Muscle layer of colon (tissue), 2 donors: ENCODE measurements at regions not wholly inside any gene's neighbourhood (a gene's known extent, or its start where the extent isn't known, plus 50 kb on each side); places are given as distances from the start of the nearest gene placed in this dataset.

ENCODE experiments used
- H3K27ac ChIP-seq: one replicate; pipeline ENCODE4 v1.7.0; 2013; ENCODE audit warnings: low read depth, mild to moderate bottlenecking, low read length, moderate library complexity
- H3K27me3 ChIP-seq, 2 donors: one replicate each; pipeline ENCODE4 v1.7.0; 2013; ENCODE audit warnings: low read length in 2 of 2, mild to moderate bottlenecking in 2 of 2; ENCODE audit not compliant: insufficient read depth in 2 of 2, control insufficient read depth in 1 of 2
- H3K36me3 ChIP-seq: one replicate; pipeline ENCODE4 v1.7.0; 2013; ENCODE audit warnings: mild to moderate bottlenecking, low read length; ENCODE audit not compliant: insufficient read depth
- H3K4me1 ChIP-seq: one replicate; pipeline ENCODE4 v1.7.0; 2013; ENCODE audit warnings: mild to moderate bottlenecking, low read length; ENCODE audit not compliant: insufficient read depth
- H3K4me3 ChIP-seq, 2 donors: one replicate each; pipeline ENCODE4 v1.7.0; 2013; ENCODE audit warnings: low read length in 2 of 2, low read depth in 1 of 2, mild to moderate bottlenecking in 1 of 2, moderate library complexity in 1 of 2
- H3K9ac ChIP-seq: one replicate; pipeline ENCODE4 v1.7.0; 2013; ENCODE audit warnings: low read length
- H3K9me3 ChIP-seq: one replicate; pipeline ENCODE4 v1.7.0; 2013; ENCODE audit warnings: mild to moderate bottlenecking, low read length
- donor health status: abdominal sarcoma.
- donor health status: Adenocarcinoma of cecum.

DNA sequence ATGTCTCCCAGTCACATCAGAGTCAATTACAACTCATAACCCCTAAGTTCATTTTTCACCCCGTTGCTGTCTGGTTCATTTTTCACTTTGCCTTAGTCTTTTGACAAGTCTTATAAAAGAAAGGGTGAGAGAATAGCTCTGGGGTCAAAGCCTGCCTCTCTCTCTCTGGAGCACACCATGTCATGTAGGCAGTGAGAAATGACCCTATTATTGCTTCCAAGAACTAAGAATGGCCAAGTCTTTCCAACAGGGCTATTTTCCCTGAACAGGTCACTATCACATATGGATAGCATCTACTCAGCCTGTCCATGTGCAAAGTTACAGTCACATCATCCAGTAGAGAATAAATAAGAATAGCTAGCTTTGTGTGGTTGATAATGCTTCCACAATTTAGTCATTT is 655.5 kb upstream of the LRRC4C start:
- H3K27ac ChIP-seq, result no peak overlapping the region
- no peaks in the 10 kb centered on the region for H3K36me3 ChIP-seq
- no peaks in the 10 kb centered on the region for H3K27me3 ChIP-seq

DNA sequence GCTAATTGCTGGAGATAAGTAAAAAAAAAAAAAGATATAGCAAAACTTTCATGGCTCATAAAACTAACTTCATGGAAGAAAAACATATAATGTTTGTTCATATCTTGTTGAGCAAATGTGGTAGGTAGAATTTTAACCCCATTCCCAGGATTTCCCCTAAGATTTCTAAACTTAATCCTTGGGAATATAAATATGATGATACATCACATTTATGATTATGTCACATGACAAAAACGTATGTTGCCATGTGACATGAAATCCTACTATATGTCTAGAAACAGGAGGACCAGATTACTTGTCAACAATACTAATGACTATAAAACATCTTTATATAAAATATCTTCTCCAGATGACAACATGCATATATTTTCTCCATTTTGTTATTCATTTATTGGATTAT is 679.0 kb upstream of the LRRC4C start:
- H3K9ac ChIP-seq, result no peak overlapping the region
- no peak overlapping the region for H3K4me3 ChIP-seq
- H3K4me1 ChIP-seq, result no peaks in the 10 kb centered on the region
- H3K27ac ChIP-seq, result no peak overlapping the region
- no peaks in the 10 kb centered on the region for H3K36me3 ChIP-seq
- H3K9me3 ChIP-seq, result no peaks in the 10 kb centered on the region
- no peaks in the 10 kb centered on the region for H3K27me3 ChIP-seq

More for the DNA sequence above, 655.5 kb upstream of the LRRC4C start:
- Histone ChIP-seq H3K9ac (no peak overlapping the region), H3K4me3 (no peak overlapping the region), H3K9me3 (no peaks in the 10 kb centered on the region), H3K4me1 (no peaks in the 10 kb centered on the region)

DNA sequence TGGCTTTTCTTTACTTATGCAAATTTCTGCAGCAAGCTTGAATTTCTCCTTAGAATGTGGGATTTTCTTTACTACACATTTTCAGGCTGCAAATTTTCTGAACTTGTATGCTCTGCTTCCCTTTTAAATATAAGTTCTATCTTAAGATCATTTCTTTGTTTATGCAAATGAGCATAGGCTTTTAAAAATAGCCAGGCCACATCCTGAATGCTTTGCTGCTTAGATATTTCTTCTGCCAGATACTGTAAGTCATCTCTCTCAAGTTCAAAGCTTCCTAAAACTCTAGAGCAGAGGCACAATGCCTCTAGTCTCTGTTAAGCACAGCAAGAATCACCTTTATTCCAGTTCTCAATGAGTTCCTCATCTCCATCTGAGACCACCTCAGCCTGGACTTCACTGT is 685.9 kb upstream of the LRRC4C start:
- H3K4me1 ChIP-seq, result no peaks in the 10 kb centered on the region
- no peaks in the 10 kb centered on the region for H3K9me3 ChIP-seq
- no peaks in the 10 kb centered on the region for H3K27me3 ChIP-seq
- no peak overlapping the region for H3K4me3 ChIP-seq
- no peak overlapping the region for H3K9ac ChIP-seq
- no peaks in the 10 kb centered on the region for H3K36me3 ChIP-seq
- no peak overlapping the region for H3K27ac ChIP-seq

DNA sequence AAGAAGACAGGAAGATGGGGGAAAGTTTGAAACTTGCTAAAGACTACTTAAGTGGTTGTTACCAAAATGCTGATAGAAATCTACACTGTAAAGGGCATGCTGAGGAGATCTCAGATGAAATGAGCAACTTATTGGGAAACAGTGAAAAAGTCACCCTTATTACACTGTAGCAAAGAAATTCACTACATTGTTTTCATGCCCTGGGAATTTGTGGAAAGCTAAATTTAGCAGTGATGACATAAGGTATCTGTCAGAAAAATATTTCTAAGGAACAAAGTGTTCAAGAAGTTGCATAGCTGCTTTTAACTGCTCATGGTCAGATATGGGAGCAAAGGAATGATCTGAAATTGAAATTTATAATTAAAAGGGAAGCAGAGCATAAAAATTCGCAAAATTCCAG is 702.4 kb upstream of the LRRC4C start:
- H3K9ac ChIP-seq, result no peak overlapping the region
- H3K9me3 ChIP-seq, result no peaks in the 10 kb centered on the region
- no peaks in the 10 kb centered on the region for H3K27me3 ChIP-seq
- H3K4me3 ChIP-seq, result no peak overlapping the region
- H3K27ac ChIP-seq, result no peak overlapping the region
- no peaks in the 10 kb centered on the region for H3K36me3 ChIP-seq
- no peaks in the 10 kb centered on the region for H3K4me1 ChIP-seq

DNA sequence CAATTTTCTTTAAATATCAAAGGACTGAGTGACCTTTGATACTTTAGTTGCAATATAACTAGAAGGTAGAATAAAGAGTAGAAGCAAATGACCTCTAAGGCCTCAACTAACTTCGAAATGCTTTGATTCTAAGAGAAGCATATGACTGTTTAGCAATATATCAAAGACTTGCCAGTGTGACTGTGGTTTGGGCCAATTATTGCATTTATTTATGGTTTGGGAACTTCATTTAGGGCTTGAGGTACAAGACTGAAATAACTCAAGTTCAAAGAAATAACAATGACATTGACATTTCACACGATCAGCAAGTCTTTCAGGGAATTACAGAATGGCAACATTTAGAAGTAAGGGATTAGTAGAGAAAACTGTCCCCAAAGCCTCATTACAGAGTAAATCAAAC is 709.7 kb upstream of the LRRC4C start:
- Histone ChIP-seq H3K9ac (no peak overlapping the region), H3K27ac (no peak overlapping the region), H3K4me3 (no peak overlapping the region), H3K27me3 (no peaks in the 10 kb centered on the region), H3K36me3 (no peaks in the 10 kb centered on the region), H3K4me1 (no peaks in the 10 kb centered on the region), H3K9me3 (no peaks in the 10 kb centered on the region)

DNA sequence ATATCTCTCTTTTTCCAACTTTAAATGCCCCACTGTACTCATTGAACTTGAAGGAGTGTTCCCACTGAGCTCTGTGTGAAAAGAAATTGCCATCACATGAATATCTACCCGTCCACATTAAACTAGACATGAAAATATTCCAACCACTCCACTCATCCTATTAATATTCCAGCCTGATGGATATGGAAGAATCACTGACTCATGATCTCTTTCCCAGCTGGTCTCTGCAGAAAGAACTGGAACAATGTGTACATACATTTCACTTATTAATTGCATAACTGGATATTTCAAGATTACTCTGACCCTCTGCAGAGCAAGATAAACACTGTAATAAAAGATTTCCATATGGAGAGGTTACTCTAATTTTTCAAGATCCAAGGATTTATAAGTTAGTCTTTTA is 711.1 kb upstream of the LRRC4C start:
- no peak overlapping the region for H3K27ac ChIP-seq

DNA sequence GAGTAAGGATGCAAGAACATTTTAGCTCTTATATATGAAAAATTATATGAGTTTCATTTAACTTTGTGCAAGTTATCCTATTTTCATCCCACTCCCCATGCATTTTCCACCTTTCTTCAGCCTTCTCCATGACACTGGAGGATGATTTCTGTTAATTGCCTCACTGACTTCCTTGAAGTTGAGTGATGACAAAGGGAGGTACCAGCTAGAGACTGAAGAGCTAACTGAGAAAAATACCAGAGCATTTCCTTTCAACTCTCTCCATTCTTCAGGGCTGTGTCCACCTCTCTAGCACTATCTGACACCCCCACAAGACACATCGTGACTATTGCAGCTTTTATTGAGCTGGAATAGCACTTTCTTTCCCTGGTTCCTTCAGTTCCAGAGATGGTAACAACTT is 711.6 kb upstream of the LRRC4C start:
- H3K4me1 ChIP-seq, result no peaks in the 10 kb centered on the region
- H3K27me3 ChIP-seq, result no peaks in the 10 kb centered on the region
- H3K9me3 ChIP-seq, result no peaks in the 10 kb centered on the region
- no peak overlapping the region for H3K9ac ChIP-seq
- no peak overlapping the region for H3K27ac ChIP-seq
- no peak overlapping the region for H3K4me3 ChIP-seq
- H3K36me3 ChIP-seq, result no peaks in the 10 kb centered on the region

More for the DNA sequence above, 711.1 kb upstream of the LRRC4C start:
- no peaks in the 10 kb centered on the region for H3K27me3 ChIP-seq
- H3K9me3 ChIP-seq, result no peaks in the 10 kb centered on the region
- H3K36me3 ChIP-seq, result no peaks in the 10 kb centered on the region
- H3K9ac ChIP-seq, result no peak overlapping the region
- no peak overlapping the region for H3K4me3 ChIP-seq
- H3K4me1 ChIP-seq, result no peaks in the 10 kb centered on the region

DNA sequence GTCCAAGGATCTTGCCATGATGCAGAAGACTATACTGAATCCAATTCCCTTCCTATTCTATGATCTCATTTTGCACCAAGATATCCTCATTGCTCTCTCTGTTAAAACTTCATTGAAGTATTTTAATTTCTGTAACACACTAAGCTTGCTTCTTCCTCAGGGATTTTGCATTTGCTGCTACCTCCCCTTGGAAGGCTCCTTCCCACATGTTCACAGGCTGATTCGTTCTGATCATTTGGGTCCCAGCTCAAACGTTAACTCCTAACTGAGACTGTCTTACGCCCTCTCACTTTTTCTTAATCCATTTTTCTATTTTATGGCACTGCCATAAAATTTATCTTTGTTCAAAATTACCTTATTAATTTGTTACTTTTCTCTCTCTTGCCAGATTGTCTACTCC is 713.0 kb upstream of the LRRC4C start:
- Histone ChIP-seq H3K27me3 (no peaks in the 10 kb centered on the region), H3K4me3 (no peak overlapping the region), H3K9ac (no peak overlapping the region), H3K27ac (no peak overlapping the region), H3K4me1 (no peaks in the 10 kb centered on the region), H3K9me3 (no peaks in the 10 kb centered on the region), H3K36me3 (no peaks in the 10 kb centered on the region)

DNA sequence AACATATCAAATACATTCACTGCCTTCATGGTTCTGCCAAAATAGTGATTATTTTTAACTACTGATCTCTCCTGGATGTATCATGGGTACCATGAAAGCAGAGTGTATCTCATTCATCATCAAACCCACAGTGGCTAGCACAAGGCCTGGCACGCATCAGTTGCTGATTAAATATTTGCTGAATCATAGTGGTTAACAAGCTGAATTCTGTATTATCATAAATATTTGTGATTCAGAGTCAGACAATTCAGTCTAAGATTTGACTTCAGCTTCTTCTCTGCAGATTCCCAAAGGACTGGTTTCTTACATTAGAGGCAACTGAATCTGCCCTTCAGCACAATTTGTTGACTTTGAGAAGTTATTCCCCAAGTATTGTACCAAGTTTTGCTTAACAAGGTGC is 715.8 kb upstream of the LRRC4C start:
- H3K36me3 ChIP-seq, result no peaks in the 10 kb centered on the region
- H3K4me1 ChIP-seq, result no peaks in the 10 kb centered on the region
- H3K27ac ChIP-seq, result no peak overlapping the region
- no peak overlapping the region for H3K4me3 ChIP-seq
- H3K9me3 ChIP-seq, result no peaks in the 10 kb centered on the region
- H3K27me3 ChIP-seq, result no peaks in the 10 kb centered on the region
- no peak overlapping the region for H3K9ac ChIP-seq

DNA sequence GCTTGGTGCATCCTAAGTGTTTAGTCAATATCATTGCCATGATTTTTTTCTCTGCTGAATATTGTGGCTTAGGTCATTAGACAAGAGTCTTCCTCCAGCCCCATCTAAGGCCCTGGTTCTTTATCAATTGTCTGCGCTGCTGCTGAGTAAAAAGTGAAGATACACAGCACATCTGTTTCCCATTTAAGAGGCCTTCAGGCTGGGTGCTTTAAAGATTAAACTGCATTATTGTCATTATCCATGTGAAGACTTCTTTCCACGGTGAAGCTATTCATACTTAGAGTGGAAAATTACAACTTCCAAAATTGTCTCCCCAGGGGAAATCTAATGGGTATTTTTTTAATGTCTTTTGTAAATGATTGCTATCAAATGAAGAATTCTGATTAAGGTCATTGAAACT is 719.8 kb upstream of the LRRC4C start:
- H3K4me3 ChIP-seq, result no peak overlapping the region
- H3K27ac ChIP-seq, result no peak overlapping the region
- H3K9ac ChIP-seq, result no peak overlapping the region
- H3K27me3 ChIP-seq, result no peaks in the 10 kb centered on the region
- no peaks in the 10 kb centered on the region for H3K4me1 ChIP-seq
- H3K36me3 ChIP-seq, result no peaks in the 10 kb centered on the region
- no peaks in the 10 kb centered on the region for H3K9me3 ChIP-seq

DNA sequence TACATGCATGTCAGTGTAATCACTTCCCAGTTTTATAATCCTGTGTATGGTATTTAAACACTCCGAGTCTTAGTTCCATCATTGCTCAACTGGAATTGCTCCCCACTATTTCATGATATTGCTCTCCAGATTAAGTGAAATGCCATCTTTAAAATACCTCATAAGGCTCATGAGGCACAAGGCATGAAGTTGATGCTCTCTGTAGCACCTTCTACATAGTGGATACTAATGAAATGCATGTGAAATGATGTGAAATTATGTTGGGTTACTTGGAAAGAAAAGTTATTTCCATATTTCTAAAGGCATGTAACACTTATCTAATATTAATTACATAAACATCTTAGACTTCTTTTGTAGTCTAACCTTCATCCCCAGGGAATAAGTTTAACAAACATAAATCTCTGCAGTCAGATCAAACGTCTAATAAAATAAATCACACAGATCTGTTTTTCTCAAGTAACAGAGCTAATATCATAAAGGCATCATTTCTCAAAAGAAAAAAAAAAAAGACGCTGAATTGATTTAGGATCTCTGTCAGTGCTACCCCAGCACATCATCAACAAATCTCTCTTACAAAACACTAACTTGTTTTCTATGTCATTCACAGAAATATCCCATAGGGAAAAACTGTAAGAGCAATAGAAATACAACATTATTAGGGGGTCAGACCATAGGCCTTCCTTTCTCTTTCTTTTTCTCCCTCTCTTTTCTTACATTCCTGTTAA is 736.0 kb upstream of the LRRC4C start:
- Histone ChIP-seq H3K4me3 (no peak overlapping the region), H3K27ac (no peak overlapping the region), H3K27me3 (no peaks in the 10 kb centered on the region), H3K9me3 (no peaks in the 10 kb centered on the region), H3K36me3 (no peaks in the 10 kb centered on the region), H3K4me1 (no peaks in the 10 kb centered on the region), H3K9ac (no peak overlapping the region)

DNA sequence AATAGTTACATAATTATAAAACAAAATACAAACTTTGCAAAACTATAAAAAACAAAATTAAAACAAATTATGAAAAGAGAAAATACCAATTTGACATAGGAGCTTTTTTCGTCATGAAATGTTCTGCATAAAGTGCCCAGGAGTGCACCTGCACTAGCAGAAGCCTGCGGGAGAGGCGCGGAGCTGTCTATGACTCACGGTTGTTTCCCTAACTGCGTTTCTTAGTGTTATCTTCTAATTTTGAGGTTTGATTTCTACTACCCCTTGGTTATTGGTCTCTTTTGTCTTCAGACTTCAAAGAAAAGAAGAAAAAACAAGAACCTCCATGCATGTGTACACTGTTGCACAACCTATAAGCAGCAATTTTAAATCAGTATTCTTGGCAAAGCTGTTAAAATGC is 740.9 kb upstream of the LRRC4C start:
- Histone ChIP-seq H3K4me1 (no peaks in the 10 kb centered on the region), H3K36me3 (no peaks in the 10 kb centered on the region), H3K27ac (no peak overlapping the region), H3K4me3 (no peak overlapping the region), H3K9ac (no peak overlapping the region), H3K9me3 (no peaks in the 10 kb centered on the region), H3K27me3 (no peaks in the 10 kb centered on the region)
